PC-3 (cell line): ENCODE measurements at regions not wholly inside any gene's neighbourhood (a gene's known extent, or its start where the extent isn't known, plus 50 kb on each side); places are given as distances from the start of the nearest gene placed in this dataset.

Experiments used
- EZH2 ChIP-seq: fragments of 300-600 bp; sonication (generic); IDR thresholded peaks from one replicate; pipeline ENCODE4 v1.6.1; 2017; ENCODE audit warnings: antibody characterized with exemption, mild to moderate bottlenecking, low read length; ENCODE audit not compliant: unreplicated experiment
- TF ChIP-seq, protein P1 (sequence below): fragments of 300-600 bp; sonication (generic); conservative IDR thresholded peaks from 2 replicates; pipeline ENCODE4 v1.5.1; 2017; ENCODE audit warnings: antibody characterized with exemption, low read depth, mild to moderate bottlenecking, low read length

DNA sequence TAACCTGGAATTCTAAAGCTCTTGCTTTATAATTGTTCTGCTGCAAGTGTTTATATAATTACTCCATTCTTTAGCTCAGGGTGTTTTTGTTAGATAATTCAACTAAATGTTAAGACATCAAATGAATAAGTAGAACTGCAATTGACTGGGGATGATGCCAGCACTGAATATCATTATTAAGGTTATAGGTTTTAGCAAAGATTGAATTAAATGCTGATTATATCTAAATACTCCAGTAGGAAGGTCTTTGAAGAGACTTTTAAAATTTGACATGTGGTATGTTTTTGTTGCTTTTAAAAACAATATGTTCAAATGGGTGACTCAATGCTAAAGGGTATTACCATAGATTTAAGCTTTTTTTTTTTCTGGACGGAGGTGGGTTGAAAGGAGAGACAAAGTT, 170.1 kb upstream of the THUMPD2 start:
- TF ChIP-seq EZH2, result no peak
- TF ChIP-seq, protein P1, sequence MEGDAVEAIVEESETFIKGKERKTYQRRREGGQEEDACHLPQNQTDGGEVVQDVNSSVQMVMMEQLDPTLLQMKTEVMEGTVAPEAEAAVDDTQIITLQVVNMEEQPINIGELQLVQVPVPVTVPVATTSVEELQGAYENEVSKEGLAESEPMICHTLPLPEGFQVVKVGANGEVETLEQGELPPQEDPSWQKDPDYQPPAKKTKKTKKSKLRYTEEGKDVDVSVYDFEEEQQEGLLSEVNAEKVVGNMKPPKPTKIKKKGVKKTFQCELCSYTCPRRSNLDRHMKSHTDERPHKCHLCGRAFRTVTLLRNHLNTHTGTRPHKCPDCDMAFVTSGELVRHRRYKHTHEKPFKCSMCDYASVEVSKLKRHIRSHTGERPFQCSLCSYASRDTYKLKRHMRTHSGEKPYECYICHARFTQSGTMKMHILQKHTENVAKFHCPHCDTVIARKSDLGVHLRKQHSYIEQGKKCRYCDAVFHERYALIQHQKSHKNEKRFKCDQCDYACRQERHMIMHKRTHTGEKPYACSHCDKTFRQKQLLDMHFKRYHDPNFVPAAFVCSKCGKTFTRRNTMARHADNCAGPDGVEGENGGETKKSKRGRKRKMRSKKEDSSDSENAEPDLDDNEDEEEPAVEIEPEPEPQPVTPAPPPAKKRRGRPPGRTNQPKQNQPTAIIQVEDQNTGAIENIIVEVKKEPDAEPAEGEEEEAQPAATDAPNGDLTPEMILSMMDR, result no peak
